Activated CD4-positive, alpha-beta T cell treated with anti-CD3 and anti-CD28 coated beads, Interleukin-2, Interleukin-4, amounts not matched to agents 100 ng/mL and 50 ng/mL, durations not matched to agents 16 hours and 8 hours (primary cell): ENCODE measurements at regions not wholly inside any gene's neighbourhood (a gene's known extent, or its start where the extent isn't known, plus 50 kb on each side); places are given as distances from the start of the nearest gene placed in this dataset.
"Not testable (repeated sequence)": the region's sequence is repeated elsewhere in the genome, so short reads cannot be mapped to it uniquely, and the experiment has no call there.

Experiments used
- DNase-seq: peaks from one replicate; pipeline ENCODE4 v3.0.0-alpha.2; 2020; ENCODE audit warnings: low spot score

DNA sequence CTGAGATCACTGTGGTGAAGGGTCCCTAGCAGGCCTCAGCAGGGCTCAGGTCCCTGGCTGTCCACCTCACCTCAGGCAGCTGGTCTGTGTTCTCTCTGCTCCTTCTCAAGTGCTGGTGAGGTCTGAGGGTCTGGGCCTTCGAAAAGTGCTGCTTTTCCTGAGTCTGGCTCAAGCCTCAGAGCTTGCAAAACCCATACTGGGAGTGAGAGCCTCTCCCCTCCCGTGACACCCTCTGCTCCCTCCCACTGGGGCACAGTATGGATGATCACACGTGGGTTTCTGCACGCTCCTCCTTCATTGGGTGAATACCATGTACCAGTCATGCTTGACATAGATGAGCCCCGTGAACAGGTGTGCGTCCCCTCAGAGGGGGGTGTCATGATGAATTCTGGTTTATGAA lies 73.3 kb upstream of the WASF3 start:
- no peak for DNase-seq

DNA sequence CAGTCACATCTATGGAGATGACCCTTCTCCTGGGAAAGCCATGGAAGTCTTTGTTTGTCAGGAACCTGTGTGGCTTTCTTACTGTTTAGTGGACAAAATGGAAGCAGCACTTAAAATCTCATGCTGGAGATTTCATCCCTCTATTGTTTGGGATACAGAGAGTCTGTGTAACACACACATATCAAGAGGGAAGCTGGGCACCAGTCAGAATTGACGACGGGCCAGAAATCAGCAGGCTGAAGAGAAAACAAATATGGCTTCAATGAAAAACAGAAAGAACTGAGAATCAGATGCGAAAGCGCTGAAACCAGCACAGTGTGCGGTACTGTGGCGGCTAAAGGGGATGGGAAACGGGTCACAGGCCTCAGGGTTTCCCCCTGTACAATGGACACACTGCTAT lies 72.2 kb upstream of the WASF3 start:
- DNase-seq, result no peak

GRCh38 chr13:26485786-26486185 lies 71.7 kb upstream of the WASF3 start:
- DNase-seq, result no peak

DNA sequence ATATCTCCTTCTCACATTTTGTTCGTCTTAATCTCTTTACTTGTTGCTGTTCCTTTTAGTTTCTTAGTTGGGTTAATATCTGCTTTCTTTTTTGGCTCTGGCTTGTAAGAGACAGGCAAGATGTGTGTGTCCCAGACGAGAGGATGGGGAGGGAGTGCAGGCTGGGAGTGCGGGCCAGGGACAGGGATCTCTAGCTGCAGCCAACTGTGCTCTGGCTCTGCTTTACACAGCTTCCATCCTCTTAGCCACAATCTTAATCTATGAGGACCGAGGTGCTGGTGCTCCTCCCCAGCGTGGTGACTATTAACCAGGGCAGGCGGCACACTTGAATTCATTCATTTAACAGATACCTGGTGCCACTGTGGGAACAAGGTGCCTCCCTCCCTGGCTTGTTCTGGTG lies 70.9 kb upstream of the WASF3 start:
- DNase-seq, result no peak

DNA sequence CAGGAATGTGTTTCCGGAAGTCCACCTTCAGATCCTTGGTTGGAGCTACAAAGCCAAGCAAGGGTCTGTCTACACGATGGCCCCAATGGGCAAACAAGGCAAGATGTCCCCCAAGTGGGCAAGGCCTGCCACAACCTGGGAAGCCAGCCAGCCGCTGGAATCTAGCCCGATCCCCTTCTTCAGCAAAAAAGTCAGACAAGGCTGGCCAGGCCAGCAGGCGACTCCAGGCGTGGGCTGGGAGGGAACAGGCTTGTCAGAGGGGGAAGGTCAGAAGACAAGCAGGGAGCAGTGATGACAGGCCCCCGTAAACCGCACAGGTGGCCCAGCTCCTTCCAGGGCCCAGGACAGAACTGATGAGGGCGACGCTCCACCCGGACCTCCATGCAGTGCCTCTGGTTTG lies 69.7 kb upstream of the WASF3 start:
- no peak for DNase-seq

- DNase-seq, result no peak
Observed at GRCh38 chr13:26488236-26489003, 69.1 kb upstream of the WASF3 start.

- DNase-seq, result not testable (repeated sequence)
Observed at GRCh38 chr13:26492301-26492700, 65.2 kb upstream of the WASF3 start.

DNA sequence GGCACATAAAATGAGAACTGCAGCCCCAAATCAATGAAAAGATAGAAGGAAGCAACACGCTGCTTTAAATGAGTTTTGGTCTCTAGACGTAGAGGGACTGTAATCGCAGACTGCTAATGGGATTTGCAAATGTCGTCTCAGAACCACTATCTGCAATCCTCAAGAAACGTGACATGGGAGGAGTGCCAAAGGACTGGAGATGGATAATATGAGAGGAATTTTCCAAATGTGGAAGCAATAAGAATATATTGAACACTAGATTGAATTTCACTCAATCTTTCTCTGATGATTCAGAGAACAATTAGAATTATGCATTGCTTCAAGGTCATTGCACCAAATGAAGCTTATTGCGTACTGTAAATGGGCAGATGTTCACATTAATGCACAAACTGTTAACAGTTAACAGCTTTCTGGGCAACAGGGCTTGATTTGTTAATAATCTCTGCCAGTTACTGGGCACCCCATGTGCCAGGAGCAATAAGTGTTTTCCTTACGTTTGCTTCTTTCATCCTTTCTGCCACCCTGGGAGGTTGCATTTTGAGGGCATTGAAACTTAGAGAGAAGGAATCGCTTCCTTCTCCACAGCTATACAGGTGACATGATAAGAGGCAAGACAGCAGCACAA lies 62.8 kb upstream of the WASF3 start:
- no peak for DNase-seq

DNA sequence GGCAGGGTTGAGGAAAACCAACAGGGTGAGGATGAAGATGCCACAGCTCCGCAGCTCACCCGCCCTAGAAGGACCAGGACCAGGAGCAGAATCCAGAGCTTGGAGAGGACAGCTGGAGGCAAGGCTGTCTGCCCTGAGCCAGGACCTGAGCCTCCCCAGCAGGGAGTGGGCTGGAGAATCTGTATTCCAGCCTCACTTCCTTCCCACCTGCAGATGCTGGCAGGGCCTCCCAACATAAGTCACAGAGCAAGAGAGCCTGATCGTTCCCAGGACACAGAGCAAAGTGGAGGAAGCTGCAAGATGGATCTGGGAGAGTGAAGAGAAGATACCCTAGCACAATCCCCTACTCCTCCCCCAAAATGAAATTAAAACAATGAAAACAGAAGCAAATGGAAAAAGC lies 61.7 kb upstream of the WASF3 start:
- DNase-seq, result no peak

- no peak for DNase-seq
Observed at GRCh38 chr13:26497968-26498511, 59.4 kb upstream of the WASF3 start.

- DNase-seq, result no peak
Observed at GRCh38 chr13:26498656-26499601, 58.6 kb upstream of the WASF3 start.

GRCh38 chr13:26500618-26501320 lies 56.7 kb upstream of the WASF3 start:
- no peak for DNase-seq

DNA sequence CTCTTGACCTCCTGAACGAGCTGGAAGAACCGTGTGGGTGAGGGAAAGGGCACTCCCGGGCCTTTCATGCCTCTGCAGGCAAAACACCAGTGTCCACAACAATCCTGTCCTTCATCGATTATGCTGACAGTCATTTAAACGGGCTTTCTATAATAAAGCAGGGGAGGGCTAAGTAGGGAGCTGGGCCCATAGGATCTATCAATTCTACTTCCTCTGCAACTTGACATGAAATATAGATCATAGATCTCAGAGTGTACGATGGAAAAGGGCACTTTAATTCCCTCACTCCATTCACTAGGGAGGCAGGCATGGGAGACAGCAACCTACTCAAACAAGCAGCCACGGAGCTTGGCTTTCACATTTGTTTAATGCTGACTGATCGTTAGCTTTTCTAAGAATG lies 55.8 kb upstream of the WASF3 start:
- no peak for DNase-seq

DNA sequence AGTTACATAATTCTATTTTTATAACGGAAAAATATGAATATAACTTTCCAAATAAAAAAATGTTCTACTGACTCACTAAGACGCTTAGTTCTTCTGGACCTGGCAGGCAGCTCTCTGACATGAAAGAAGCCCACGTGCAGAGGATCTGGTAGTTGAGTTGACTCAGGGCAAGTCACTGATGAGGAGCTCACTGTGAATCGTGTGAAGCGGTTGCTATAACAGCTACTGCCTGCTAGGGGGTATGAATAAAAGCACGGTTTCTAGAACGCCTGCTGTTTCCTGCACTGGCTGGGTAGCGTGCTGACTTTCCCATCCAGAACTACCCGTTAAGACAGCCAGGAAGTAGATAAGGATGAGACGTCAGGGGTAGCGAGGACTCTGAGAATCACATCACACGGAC lies 54.7 kb upstream of the WASF3 start:
- DNase-seq, result peak; percentile 35

DNA sequence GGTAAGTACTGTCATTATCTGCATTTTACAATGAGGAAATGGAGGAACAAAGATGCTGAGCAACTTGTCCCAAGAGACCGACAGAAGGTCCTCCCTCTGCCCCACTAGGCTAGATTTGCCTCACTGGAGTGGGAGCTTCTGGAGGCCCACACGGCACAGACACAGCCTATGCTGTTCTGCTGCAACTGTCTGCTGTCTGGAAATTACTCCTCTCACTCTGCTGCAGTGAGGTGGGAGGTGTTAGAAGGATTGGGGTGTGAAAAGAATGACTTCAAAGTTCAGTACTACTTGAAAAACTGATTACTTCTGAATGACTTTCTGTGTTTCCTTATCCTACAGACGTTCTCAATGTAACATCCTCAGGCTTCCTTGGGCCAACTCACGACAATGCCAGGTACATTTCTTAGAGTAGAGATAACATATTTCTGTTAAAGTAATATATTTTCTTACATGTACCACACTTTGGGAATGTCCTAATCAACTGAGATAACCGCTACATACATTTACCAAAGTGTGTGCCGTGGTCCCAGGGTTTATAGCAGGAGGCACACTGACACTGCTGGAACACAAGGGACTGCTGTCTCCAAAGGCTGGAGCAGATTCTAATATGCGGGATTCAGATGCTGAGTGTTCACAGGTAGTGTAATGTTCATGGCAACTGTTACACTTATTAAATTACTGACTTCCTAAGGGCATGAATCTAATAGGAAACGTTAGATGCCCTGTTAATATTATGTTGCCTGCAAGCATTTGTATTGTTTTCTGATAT lies 53.5 kb upstream of the WASF3 start:
- no peak for DNase-seq
